Ammon's horn (tissue), 1 donor: ENCODE measurements at regions not wholly inside any gene's neighbourhood (a gene's known extent, or its start where the extent isn't known, plus 50 kb on each side); places are given as distances from the start of the nearest gene placed in this dataset.

Source experiments
- DNase-seq: peaks from one replicate; pipeline ENCODE4 v3.0.0-alpha.2; 2016; ENCODE audit warnings: low spot score

DNA sequence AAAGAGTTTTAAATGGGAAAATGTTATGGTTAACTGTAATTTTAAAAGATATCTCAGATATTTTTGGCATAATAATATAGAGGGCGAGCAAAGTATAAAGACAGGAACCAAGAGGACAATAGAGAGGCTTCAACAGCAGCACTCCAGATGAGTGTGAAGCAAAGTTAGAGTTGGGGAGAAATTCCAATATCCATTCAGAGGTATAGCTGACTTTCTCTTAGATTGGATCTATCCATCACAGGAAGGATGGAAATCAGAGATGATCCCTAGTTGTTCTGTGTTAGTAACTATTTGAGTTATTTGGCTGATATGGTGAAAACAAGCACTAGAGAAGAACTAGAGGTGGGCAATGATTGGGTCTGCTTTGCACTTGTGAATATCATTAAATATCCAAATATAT, 786.0 kb upstream of the KLHL1 start:
- DNase-seq, result no peak

DNA sequence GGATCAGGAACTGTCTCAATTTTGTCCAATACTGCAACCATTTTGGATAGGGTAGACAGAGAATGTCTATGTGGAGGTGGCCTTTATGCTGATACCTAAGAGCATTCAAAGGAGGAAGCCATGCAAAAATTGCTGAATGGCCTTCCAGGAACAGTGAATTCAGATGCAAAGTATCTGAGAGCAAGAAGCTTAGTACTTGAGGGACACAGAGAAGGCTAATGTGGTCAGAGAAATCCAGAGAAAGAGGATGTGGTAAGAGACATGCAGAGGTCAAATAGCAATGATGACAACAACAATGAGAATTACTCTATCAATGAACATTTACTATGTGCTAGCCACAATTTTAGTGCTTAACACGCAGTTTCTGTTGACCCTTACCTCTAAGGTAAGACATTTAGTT, 785.6 kb upstream of the KLHL1 start:
- DNase-seq, result no peak

- DNase-seq, result no peak
Observed at GRCh38 chr13:70890289-70890688, 782.0 kb upstream of the KLHL1 start.

- no peak for DNase-seq
Observed at GRCh38 chr13:70889163-70889562, 780.9 kb upstream of the KLHL1 start.

GRCh38 chr13:70884196-70884595, 775.9 kb upstream of the KLHL1 start:
- DNase-seq, result no peak

DNA sequence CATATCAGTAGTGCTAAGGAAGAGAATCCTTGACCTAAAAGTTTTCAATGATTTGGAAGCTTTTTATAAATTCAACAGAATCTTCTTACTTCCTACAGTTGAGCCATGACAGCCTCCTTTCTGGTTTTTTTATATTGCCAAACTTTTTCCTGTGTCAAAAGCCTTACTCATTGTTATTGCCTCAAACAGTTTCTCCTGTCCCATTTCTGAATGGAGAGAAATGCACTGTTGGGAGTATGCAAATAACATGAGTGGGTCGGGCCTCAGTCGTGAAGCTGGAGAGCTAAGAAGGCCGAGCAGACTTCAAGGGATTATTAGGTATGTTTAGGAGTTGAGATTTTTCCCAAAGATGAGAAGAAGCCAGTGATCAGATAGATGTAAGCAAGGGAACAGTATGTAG, 766.4 kb upstream of the KLHL1 start:
- DNase-seq, result no peak

DNA sequence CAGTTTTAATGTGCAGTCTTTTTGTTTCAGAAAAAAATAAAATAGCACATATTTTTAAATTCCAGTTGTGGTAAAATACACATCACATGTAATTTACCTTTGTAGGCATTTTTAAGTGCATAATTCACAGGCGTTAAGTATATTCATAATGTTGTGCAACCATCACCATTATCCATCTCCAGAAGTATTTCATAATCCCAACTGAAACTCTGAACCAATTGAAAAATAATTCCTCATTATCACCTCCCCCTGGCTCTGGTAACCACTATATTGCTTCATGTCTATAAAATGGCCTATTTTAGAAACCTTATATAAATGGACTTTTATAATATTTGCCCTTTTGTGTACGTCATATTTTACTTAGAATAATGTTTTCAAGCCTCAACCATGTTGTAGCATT, 756.5 kb upstream of the KLHL1 start:
- DNase-seq, result no peak

DNA sequence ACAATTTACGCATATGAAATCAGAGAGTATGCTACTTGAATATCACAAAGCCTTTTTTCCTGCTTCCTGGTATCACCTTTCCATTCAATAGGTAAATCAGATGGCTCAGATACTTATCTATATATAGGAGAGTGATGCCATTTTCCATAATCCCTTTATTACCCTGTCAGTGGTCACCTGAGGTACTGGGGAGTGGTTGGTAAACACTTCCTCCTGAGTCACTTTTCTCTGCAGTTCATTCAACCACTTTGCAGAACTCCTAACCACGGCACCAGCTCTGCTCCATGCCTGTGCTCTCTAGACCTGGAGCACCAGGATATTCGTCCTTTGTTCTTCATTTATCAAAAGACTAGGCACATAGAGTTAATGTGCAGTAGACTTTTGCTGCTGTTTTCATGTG, 748.5 kb upstream of the KLHL1 start:
- DNase-seq, result no peak

GRCh38 chr13:70856025-70856424, 747.8 kb upstream of the KLHL1 start:
- DNase-seq, result no peak

DNA sequence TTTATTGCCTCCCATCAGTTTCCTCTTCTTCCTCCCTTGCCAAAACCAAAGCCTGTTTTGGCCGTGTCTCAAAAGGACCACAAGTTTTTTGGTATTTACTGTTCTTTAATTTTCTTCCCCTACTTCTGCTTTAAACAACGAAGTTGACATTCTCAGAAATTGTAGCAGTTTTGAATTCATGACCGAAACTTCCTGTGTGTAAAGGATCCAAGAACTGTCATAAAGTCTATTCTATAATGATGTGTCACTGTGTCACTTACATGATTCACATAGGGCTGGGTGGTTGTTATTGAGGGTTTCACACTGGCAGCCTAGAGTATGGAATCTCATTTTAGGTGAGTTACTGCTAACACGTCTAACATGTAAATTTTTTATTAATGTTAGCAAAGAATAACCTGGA, 741.0 kb upstream of the KLHL1 start:
- no peak for DNase-seq

GRCh38 chr13:70844391-70845108, 736.3 kb upstream of the KLHL1 start:
- DNase-seq, result no peak

GRCh38 chr13:70842062-70842644, 733.9 kb upstream of the KLHL1 start:
- DNase-seq, result no peak

GRCh38 chr13:70841240-70842061, 733.2 kb upstream of the KLHL1 start:
- no peak for DNase-seq

DNA sequence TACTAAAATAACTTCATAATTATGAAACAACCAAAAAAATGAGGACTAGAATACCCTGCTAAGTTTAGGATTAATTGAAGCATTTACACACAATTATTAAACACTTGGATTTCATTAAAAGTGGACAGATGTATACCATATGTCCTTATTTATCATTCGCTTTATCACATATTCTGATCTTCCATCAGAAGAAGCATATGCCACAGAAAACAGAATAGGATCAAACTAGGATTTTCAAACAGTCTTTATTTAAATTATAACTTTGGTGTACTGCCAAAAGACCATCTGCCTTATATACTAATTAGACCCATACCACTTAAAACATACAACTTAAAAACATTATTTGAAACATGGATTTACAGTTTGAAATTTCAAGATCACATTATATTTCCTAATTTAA, 727.1 kb upstream of the KLHL1 start:
- no peak for DNase-seq

DNA sequence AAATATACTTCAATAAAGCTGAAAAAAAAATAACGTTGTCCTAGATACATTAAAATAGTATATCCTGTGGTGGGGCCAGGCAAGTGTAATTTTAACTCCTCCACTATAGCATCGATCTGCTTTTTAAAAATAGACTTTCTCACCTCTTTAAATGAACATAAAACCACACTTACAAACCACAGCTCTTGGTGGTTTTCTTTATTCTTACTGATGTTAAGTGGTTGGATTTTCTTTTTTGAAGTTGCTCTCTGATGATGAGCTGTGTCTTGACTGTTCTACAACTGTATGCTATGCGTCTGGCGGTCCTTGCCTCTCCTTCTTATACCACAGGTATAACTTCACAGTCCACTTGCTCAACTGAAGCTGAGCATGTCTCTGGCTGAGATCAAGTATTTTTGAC, 721.5 kb upstream of the KLHL1 start:
- no peak for DNase-seq

DNA sequence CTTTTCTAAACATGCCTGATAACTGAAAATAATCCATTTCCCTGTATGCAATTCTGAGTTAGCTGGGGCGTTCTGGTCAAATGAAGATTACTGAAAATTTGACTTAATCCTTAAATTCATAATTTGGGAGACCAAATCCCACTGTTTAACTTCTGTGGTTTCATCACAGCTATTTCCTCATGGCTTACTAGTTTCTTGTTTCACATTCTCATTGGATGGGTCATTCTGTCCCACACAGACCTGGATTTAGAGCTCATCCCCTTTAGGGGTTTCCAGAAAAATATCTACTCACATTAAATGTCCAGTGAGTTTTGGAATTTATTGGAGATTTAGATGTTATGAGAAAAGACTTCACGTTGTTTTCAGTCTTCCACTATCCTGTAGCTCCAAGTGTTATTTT, 709.3 kb upstream of the KLHL1 start:
- DNase-seq, result no peak

DNA sequence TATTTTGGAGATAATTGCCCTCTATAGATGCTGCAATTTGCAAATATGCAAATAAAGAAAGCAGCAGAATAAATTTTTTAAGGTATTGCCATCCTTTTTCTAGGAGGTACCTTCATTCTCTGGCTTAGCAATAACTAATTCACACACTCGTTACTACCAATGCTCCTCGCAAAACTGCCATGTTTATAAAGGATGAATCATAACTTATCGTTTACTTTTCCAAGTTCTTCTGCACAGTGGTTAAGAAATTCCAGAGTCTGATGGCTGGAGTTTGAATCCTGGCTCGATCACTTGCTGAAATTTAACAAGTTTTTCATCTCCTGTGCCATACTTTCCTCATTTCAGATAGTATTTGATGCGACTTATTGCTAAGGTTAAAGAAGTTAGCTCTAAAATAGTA, 708.6 kb upstream of the KLHL1 start:
- no peak for DNase-seq

DNA sequence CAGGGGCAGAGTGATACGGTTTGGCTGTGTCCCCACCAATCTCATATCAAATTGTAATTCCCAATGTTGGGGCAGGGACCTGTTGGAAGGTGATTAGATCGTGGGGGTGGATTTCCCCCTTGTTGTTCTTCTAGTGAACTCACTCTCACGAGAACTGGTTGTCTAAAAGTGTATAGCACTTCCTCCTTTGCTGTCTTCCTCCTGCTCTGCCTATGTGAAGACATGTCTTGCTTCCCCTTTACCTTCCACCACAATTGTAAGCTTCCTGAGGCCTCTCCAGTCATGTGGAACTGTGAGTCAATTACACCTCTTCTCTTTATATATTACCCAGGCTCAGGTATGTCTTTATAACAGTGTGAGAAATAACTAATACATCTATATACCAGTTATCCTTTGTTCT, 706.4 kb upstream of the KLHL1 start:
- no peak for DNase-seq

- no peak for DNase-seq
Observed at GRCh38 chr13:70812481-70812880, 704.2 kb upstream of the KLHL1 start.

GRCh38 chr13:70809588-70809987, 701.3 kb upstream of the KLHL1 start:
- no peak for DNase-seq

DNA sequence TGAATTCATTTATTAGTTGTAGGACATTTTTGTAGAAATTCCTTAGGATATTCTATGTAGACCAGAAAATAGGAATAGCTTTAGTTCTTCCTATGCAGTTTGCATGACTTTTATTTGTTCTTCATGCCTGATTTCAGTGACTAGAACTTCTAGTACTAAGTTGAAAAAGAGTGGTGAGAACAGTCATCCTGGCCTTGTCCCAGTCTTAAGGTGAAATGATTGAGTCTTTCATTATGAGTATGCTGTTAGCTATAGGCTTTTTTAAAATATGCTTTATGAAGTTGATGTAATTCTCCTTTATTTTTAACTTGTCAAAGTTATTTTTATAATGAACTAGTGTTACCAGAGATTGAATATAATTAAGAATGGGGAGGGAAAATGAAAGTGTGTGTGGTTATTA, 690.1 kb upstream of the KLHL1 start:
- DNase-seq, result no peak

DNA sequence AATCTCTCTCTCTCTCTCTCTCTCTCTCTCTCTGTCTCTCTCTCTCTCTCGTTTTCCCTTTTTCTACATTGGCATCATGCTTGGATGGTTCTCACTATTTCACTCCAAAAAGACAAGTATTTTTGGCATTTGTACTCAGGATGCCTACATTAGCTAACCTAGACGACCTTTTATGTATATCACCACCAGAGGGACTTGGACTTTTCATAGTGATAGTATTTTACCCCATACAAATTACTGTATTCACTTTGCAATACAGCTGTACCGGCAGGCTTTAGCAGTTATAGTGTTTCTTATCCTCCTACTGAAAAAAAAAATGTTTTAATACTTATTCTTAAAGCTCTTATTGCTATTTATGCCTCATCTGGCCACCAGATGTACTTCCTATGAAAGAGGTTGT, 687.2 kb upstream of the KLHL1 start:
- DNase-seq, result no peak

DNA sequence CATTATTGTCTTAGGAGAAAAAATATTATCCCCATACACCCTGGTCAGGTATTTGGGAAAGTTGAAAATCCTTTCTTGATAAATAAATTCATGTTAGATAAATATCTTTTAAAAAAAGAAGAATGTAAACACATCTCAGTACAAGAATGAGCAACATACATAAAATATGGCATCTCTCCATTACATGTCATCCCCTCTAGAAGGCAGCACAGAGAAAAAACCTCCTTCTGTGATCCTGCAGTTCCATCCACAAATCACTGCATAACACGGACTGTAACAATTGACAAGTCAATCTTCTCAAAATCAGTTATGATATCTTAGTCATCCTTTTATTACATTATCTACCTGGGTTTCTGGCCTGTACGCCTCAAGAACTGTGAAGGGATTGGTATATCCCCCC, 683.9 kb upstream of the KLHL1 start:
- DNase-seq, result no peak
